ENCODE measurements at regions not wholly inside any gene's neighbourhood (a gene's known extent, or its start where the extent isn't known, plus 50 kb on each side); places are given as distances from the start of the nearest gene placed in this dataset.

GRCh38 chr5:51203598-51203997 lies 179.7 kb upstream of the ISL1 start:
- CTCF ChIA-PET (ENCODE audit: partially characterized antibody) = no interaction called here
- H3K27me3 ChIP-seq (ENCODE audit: insufficient read depth, low read length) = no peaks in the 10 kb centered on the region

GRCh38 chr5:51208296-51208695 lies 175.0 kb upstream of the ISL1 start:
- intact Hi-C loops (cut with micrococcal nuclease) = no loop called here
- DNase-seq = no peak
- Mint-ChIP-seq H3K4me1 (no peaks in the 10 kb centered on the region), H3K36me3 (no peaks in the 10 kb centered on the region), H3K27me3 (no peaks in the 10 kb centered on the region), H3K27ac (no peak overlapping the region), H3K9me3 (peaks cover 0 to 9% (median 0%) of the 10 kb centered on the region in 8 donors), H3K4me3 (no peak overlapping the region)
- POLR2A ChIA-PET (ENCODE audit: partially characterized antibody) = no interaction called here
- Histone ChIP-seq H3K4me3 (ENCODE audit: low read length in 2 of 2) (no peak overlapping the region), H3K27ac (ENCODE audit: low read depth, low read length) (no peak overlapping the region), H3K27me3 (ENCODE audit: insufficient read depth, low read length) (no peaks in the 10 kb centered on the region), H3K36me3 (ENCODE audit: insufficient read depth, low read length) (no peaks in the 10 kb centered on the region), H3K9me3 (ENCODE audit: control insufficient read depth in 1 of 2, low read length in 2 of 2) (no peaks in the 10 kb centered on the region), H3K4me1 (ENCODE audit: insufficient read depth, low read length) (no peaks in the 10 kb centered on the region)
- CTCF ChIA-PET (ENCODE audit: partially characterized antibody) = no interaction called here

More at GRCh38 chr5:51203598-51203997, 179.7 kb upstream of the ISL1 start:
- intact Hi-C loops (cut with micrococcal nuclease) = no loop called here
- no peak overlapping the region for H3K4me3 ChIP-seq (ENCODE audit: low read length in 2 of 2)
- Mint-ChIP-seq H3K27ac (no peak overlapping the region), H3K4me3 (no peak overlapping the region), H3K36me3 (no peaks in the 10 kb centered on the region), H3K9me3 (peaks cover 0 to 7% (median 2%) of the 10 kb centered on the region in 8 donors), H3K27me3 (no peaks in the 10 kb centered on the region), H3K4me1 (no peaks in the 10 kb centered on the region)
- H3K27ac ChIP-seq (ENCODE audit: low read depth, low read length) = no peak overlapping the region
- POLR2A ChIA-PET (ENCODE audit: partially characterized antibody) = no interaction called here
- H3K9me3 ChIP-seq (ENCODE audit: control insufficient read depth in 1 of 2, low read length in 2 of 2) = no peaks in the 10 kb centered on the region
- DNase-seq = no peak
- H3K4me1 ChIP-seq (ENCODE audit: insufficient read depth, low read length) = no peaks in the 10 kb centered on the region
- no peaks in the 10 kb centered on the region for H3K36me3 ChIP-seq (ENCODE audit: insufficient read depth, low read length)

- H3K27ac Mint-ChIP-seq = no peak overlapping the region
- no peaks in the 10 kb centered on the region for H3K9me3 ChIP-seq (ENCODE audit: control insufficient read depth in 1 of 2, low read length in 2 of 2)
These were observed 168.5 kb upstream of the ISL1 start for GRCh38 chr5:51214746-51215145.

GRCh38 chr5:51225789-51226742 lies 157.2 kb upstream of the ISL1 start:
- no peaks in the 10 kb centered on the region for H3K36me3 Mint-ChIP-seq
- intact Hi-C loops (cut with micrococcal nuclease) = no loop called here
- no peaks in the 10 kb centered on the region for H3K36me3 ChIP-seq (ENCODE audit: insufficient read depth, low read length)
- no peaks in the 10 kb centered on the region for H3K4me1 ChIP-seq (ENCODE audit: insufficient read depth, low read length)
- ChIA-PET POLR2A (ENCODE audit: partially characterized antibody) (no interaction called here), CTCF (ENCODE audit: partially characterized antibody) (no interaction called here)
- no peak for DNase-seq
- H3K27ac ChIP-seq (ENCODE audit: low read depth, low read length) = no peak overlapping the region
- no peak overlapping the region for H3K4me3 Mint-ChIP-seq
- peaks cover 6 to 28% (median 15%) of the 10 kb centered on the region in 8 donors for H3K9me3 Mint-ChIP-seq
- no peak overlapping the region for H3K4me3 ChIP-seq (ENCODE audit: low read length in 2 of 2)
- no peaks in the 10 kb centered on the region for H3K4me1 Mint-ChIP-seq
- peaks cover 0 to 3% of the 10 kb centered on the region in 2 donors for H3K9me3 ChIP-seq (ENCODE audit: control insufficient read depth in 1 of 2, low read length in 2 of 2)
- H3K27me3 ChIP-seq (ENCODE audit: insufficient read depth, low read length) = no peaks in the 10 kb centered on the region
- H3K27ac Mint-ChIP-seq = no peak overlapping the region
- no peaks in the 10 kb centered on the region for H3K27me3 Mint-ChIP-seq

More at GRCh38 chr5:51214746-51215145, 168.5 kb upstream of the ISL1 start:
- DNase-seq = no peak
- Histone ChIP-seq H3K27me3 (ENCODE audit: insufficient read depth, low read length) (no peaks in the 10 kb centered on the region), H3K4me3 (ENCODE audit: low read length in 2 of 2) (no peak overlapping the region), H3K4me1 (ENCODE audit: insufficient read depth, low read length) (no peaks in the 10 kb centered on the region), H3K27ac (ENCODE audit: low read depth, low read length) (no peak overlapping the region), H3K36me3 (ENCODE audit: insufficient read depth, low read length) (no peaks in the 10 kb centered on the region)
- H3K36me3 Mint-ChIP-seq = no peaks in the 10 kb centered on the region
- no peaks in the 10 kb centered on the region for H3K27me3 Mint-ChIP-seq
- POLR2A ChIA-PET (ENCODE audit: partially characterized antibody) = no interaction called here
- no peak overlapping the region for H3K4me3 Mint-ChIP-seq
- CTCF ChIA-PET (ENCODE audit: partially characterized antibody) = no interaction called here
- intact Hi-C loops (cut with micrococcal nuclease) = no loop called here
- H3K9me3 Mint-ChIP-seq = peaks cover 0 to 5% (median 0%) of the 10 kb centered on the region in 8 donors
- H3K4me1 Mint-ChIP-seq = no peaks in the 10 kb centered on the region

- ChIA-PET CTCF (ENCODE audit: partially characterized antibody) (no interaction called here), POLR2A (ENCODE audit: partially characterized antibody) (no interaction called here)
- H3K27ac Mint-ChIP-seq = no peak overlapping the region
- peaks cover 6 to 33% (median 21%) of the 10 kb centered on the region in 8 donors for H3K9me3 Mint-ChIP-seq
- no peaks in the 10 kb centered on the region for H3K4me1 Mint-ChIP-seq
- DNase-seq = no peak
- H3K4me3 Mint-ChIP-seq = no peak overlapping the region
- H3K36me3 ChIP-seq (ENCODE audit: insufficient read depth, low read length) = no peaks in the 10 kb centered on the region
- intact Hi-C loops (cut with micrococcal nuclease) = no loop called here
- no peak overlapping the region for H3K4me3 ChIP-seq (ENCODE audit: low read length in 2 of 2)
- no peaks in the 10 kb centered on the region for H3K27me3 ChIP-seq (ENCODE audit: insufficient read depth, low read length)
- no peaks in the 10 kb centered on the region for H3K4me1 ChIP-seq (ENCODE audit: insufficient read depth, low read length)
- H3K9me3 ChIP-seq (ENCODE audit: control insufficient read depth in 1 of 2, low read length in 2 of 2) = peaks cover 0 to 7% of the 10 kb centered on the region in 2 donors
- H3K27me3 Mint-ChIP-seq = no peaks in the 10 kb centered on the region
- no peak overlapping the region for H3K27ac ChIP-seq (ENCODE audit: low read depth, low read length)
- H3K36me3 Mint-ChIP-seq = no peaks in the 10 kb centered on the region
These were observed 155.2 kb upstream of the ISL1 start for GRCh38 chr5:51227963-51228470.

- CTCF ChIA-PET (ENCODE audit: partially characterized antibody) = no interaction called here
- H3K36me3 ChIP-seq (ENCODE audit: insufficient read depth, low read length) = no peaks in the 10 kb centered on the region
- Mint-ChIP-seq H3K9me3 (peaks cover 6 to 31% (median 21%) of the 10 kb centered on the region in 8 donors), H3K4me3 (no peak overlapping the region), H3K27ac (no peak overlapping the region), H3K36me3 (no peaks in the 10 kb centered on the region), H3K4me1 (no peaks in the 10 kb centered on the region), H3K27me3 (no peaks in the 10 kb centered on the region)
- no peak for DNase-seq
- intact Hi-C loops (cut with micrococcal nuclease) = no loop called here
- H3K9me3 ChIP-seq (ENCODE audit: control insufficient read depth in 1 of 2, low read length in 2 of 2) = peaks cover 0 to 7% of the 10 kb centered on the region in 2 donors
- POLR2A ChIA-PET (ENCODE audit: partially characterized antibody) = no interaction called here
- H3K27me3 ChIP-seq (ENCODE audit: insufficient read depth, low read length) = no peaks in the 10 kb centered on the region
- no peak overlapping the region for H3K27ac ChIP-seq (ENCODE audit: low read depth, low read length)
- H3K4me1 ChIP-seq (ENCODE audit: insufficient read depth, low read length) = no peaks in the 10 kb centered on the region
- no peak overlapping the region for H3K4me3 ChIP-seq (ENCODE audit: low read length in 2 of 2)
These were observed 152.9 kb upstream of the ISL1 start for GRCh38 chr5:51230336-51230735.

GRCh38 chr5:51242456-51242855 lies 140.8 kb upstream of the ISL1 start:
- ChIA-PET POLR2A (ENCODE audit: partially characterized antibody) (no interaction called here), CTCF (ENCODE audit: partially characterized antibody) (interaction anchor here (0.7 kb wide), 1 partner anchor 218 kb away, joined by 3 read pairs; no protein-coding TSS in a partner anchor)
- Mint-ChIP-seq H3K4me1 (no peaks in the 10 kb centered on the region), H3K27me3 (no peaks in the 10 kb centered on the region), H3K27ac (no peak overlapping the region), H3K4me3 (no peak overlapping the region), H3K36me3 (no peaks in the 10 kb centered on the region), H3K9me3 (peaks cover 0 to 10% (median 2%) of the 10 kb centered on the region in 8 donors)
- Histone ChIP-seq H3K27me3 (ENCODE audit: insufficient read depth, low read length) (no peaks in the 10 kb centered on the region), H3K27ac (ENCODE audit: low read depth, low read length) (no peak overlapping the region), H3K4me1 (ENCODE audit: insufficient read depth, low read length) (no peaks in the 10 kb centered on the region), H3K9me3 (ENCODE audit: control insufficient read depth in 1 of 2, low read length in 2 of 2) (no peaks in the 10 kb centered on the region), H3K4me3 (ENCODE audit: low read length in 2 of 2) (no peak overlapping the region), H3K36me3 (ENCODE audit: insufficient read depth, low read length) (no peaks in the 10 kb centered on the region)
- intact Hi-C loops (cut with micrococcal nuclease) = no loop called here
- DNase-seq = no peak

Data from CD4-positive, alpha-beta memory T cell (primary cell).